22Rv1 (cell line): ENCODE measurements at regions not wholly inside any gene's neighbourhood (a gene's known extent, or its start where the extent isn't known, plus 50 kb on each side); places are given as distances from the start of the nearest gene placed in this dataset.

Experiments
- ZFX ChIP-seq: fragments of 450-650 bp; IDR thresholded peaks from 2 replicates; pipeline ENCODE4 v1.6.1; 2017; ENCODE audit warnings: antibody characterized with exemption, borderline replicate concordance
- TF ChIP-seq, protein P1 (sequence below): fragments of 450-650 bp; IDR thresholded peaks from 2 replicates; pipeline ENCODE4 v1.5.1; 2017; ENCODE audit warnings: mild to moderate bottlenecking

- TF ChIP-seq, protein P1, sequence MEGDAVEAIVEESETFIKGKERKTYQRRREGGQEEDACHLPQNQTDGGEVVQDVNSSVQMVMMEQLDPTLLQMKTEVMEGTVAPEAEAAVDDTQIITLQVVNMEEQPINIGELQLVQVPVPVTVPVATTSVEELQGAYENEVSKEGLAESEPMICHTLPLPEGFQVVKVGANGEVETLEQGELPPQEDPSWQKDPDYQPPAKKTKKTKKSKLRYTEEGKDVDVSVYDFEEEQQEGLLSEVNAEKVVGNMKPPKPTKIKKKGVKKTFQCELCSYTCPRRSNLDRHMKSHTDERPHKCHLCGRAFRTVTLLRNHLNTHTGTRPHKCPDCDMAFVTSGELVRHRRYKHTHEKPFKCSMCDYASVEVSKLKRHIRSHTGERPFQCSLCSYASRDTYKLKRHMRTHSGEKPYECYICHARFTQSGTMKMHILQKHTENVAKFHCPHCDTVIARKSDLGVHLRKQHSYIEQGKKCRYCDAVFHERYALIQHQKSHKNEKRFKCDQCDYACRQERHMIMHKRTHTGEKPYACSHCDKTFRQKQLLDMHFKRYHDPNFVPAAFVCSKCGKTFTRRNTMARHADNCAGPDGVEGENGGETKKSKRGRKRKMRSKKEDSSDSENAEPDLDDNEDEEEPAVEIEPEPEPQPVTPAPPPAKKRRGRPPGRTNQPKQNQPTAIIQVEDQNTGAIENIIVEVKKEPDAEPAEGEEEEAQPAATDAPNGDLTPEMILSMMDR = no peak
- no peak for TF ChIP-seq ZFX
Measured at GRCh38 chr6:130752267-130752666, 74.9 kb upstream of the SMLR1 start.
